Activated CD8-positive, alpha-beta T cell treated with anti-CD3 and anti-CD28 coated beads for 36 hours (primary cell): ENCODE measurements at regions not wholly inside any gene's neighbourhood (a gene's known extent, or its start where the extent isn't known, plus 50 kb on each side); places are given as distances from the start of the nearest gene placed in this dataset.

Experiments
- ATAC-seq: fragments of 200-7000 bp; cut with Tn5 transposase; one replicate; pipeline ENCODE4 v1.10.0; 2021; ENCODE audit warnings: mild to moderate bottlenecking, moderate library complexity
- CTCF ChIA-PET: fragments of 350-600 bp; sonication (Branson Sonifier 250); formaldehyde crosslinking; loops from one replicate; lab custom pipeline; 2021; ENCODE audit warnings: antibody characterized with exemption; lab: Charles Lee
- POLR2A ChIA-PET: fragments of 350-600 bp; sonication (Branson Sonifier 250); formaldehyde crosslinking; loops from one replicate; lab custom pipeline; 2021; ENCODE audit warnings: antibody characterized with exemption; lab: Charles Lee
- DNase-seq: peaks from one replicate; pipeline ENCODE4 v3.0.0-alpha.2; 2020
- H3K27ac Mint-ChIP-seq: one replicate; pipeline ENCODE4 v1.8.0; 2021; ENCODE audit warnings: mild to moderate bottlenecking, mixed read lengths
- H3K27me3 Mint-ChIP-seq: one replicate; pipeline ENCODE4 v1.8.0; 2021; ENCODE audit warnings: mixed read lengths
- H3K36me3 Mint-ChIP-seq: one replicate; pipeline ENCODE4 v1.8.0; 2021; ENCODE audit warnings: low read depth, mixed read lengths
- H3K4me1 Mint-ChIP-seq: one replicate; pipeline ENCODE4 v1.8.0; 2021; ENCODE audit warnings: low read depth, mixed read lengths
- H3K4me3 Mint-ChIP-seq: one replicate; pipeline ENCODE4 v1.8.0; 2021; ENCODE audit warnings: mild to moderate bottlenecking, moderate library complexity, mixed read lengths
- H3K9me3 Mint-ChIP-seq: one replicate; pipeline ENCODE4 v1.8.0; 2021; ENCODE audit warnings: mixed read lengths
- intact Hi-C: fragments of 100-400 bp; cut with micrococcal nuclease; formaldehyde crosslinking; loops from one replicate; pipeline ENCODE4 v1.10.0; 2022
- TF ChIP-seq, protein P1 (sequence below): fragments of 200-600 bp; IDR thresholded peaks from one replicate; pipeline ENCODE4 v1.8.0; 2022; ENCODE audit warnings: antibody characterized with exemption, mild to moderate bottlenecking

DNA sequence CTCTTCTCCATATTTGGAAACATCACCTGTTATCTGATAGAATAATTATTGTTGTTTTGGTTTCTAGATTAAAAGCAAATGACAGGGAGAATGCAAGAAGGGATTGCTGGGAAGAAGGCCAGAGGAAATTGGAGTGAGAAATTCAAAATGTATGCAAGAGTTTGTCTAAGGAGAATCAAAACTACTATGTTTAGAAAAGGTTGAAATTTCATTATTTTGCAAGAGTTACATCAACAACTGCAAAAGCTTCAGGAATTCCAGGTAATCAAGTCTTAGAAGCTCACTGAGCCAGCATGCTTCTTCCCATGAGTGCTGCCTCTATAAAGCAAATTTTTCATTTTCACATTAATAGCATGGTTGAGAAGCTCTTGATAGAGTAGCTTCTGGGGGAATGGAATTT lies 177.2 kb upstream of the GBE1 start:
- H3K4me1 Mint-ChIP-seq: no peaks in the 10 kb centered on the region
- POLR2A ChIA-PET: no interaction called here
- TF ChIP-seq, protein P1, sequence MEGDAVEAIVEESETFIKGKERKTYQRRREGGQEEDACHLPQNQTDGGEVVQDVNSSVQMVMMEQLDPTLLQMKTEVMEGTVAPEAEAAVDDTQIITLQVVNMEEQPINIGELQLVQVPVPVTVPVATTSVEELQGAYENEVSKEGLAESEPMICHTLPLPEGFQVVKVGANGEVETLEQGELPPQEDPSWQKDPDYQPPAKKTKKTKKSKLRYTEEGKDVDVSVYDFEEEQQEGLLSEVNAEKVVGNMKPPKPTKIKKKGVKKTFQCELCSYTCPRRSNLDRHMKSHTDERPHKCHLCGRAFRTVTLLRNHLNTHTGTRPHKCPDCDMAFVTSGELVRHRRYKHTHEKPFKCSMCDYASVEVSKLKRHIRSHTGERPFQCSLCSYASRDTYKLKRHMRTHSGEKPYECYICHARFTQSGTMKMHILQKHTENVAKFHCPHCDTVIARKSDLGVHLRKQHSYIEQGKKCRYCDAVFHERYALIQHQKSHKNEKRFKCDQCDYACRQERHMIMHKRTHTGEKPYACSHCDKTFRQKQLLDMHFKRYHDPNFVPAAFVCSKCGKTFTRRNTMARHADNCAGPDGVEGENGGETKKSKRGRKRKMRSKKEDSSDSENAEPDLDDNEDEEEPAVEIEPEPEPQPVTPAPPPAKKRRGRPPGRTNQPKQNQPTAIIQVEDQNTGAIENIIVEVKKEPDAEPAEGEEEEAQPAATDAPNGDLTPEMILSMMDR: no peak

DNA sequence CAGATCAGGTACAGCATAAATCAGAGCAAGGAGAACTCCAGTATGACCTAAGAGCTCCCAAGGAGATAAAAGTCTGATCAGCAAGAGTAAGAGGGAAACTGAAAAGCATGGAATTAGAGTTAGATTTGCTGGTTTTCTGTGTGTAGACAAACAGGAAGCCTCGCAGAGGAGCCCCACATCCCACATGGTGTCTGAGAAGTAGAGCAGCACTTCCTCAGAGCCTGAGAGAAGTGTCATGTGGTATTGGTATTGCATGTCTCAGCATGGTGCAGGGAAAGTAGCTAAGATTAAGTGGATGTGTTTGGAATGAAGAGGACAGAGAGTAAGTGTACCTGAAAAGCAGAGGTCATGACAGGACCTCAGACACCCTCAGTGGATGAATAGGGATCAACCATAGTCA lies 175.4 kb upstream of the GBE1 start:
- H3K4me3 Mint-ChIP-seq: no peak overlapping the region
- TF ChIP-seq, protein P1: no peak
- H3K27me3 Mint-ChIP-seq: no peaks in the 10 kb centered on the region
- no peaks in the 10 kb centered on the region for H3K36me3 Mint-ChIP-seq
- ATAC-seq (no peak), DNase-seq (no peak)
- H3K4me1 Mint-ChIP-seq: no peaks in the 10 kb centered on the region
- no peaks in the 10 kb centered on the region for H3K9me3 Mint-ChIP-seq
- POLR2A ChIA-PET: no interaction called here
- intact Hi-C loops: no loop called here
- H3K27ac Mint-ChIP-seq: no peak overlapping the region
- CTCF ChIA-PET: interaction anchor here (3.0 kb wide), 1 partner anchor 26 kb away, joined by 13 read pairs; no protein-coding TSS in a partner anchor

More for the DNA sequence above, 177.2 kb upstream of the GBE1 start:
- Mint-ChIP-seq H3K27ac (no peak overlapping the region), H3K27me3 (no peaks in the 10 kb centered on the region), H3K4me3 (no peak overlapping the region), H3K36me3 (peaks cover 1% of the 10 kb centered on the region), H3K9me3 (peaks cover 3% of the 10 kb centered on the region)
- DNase-seq: no peak
- intact Hi-C loops: no loop called here
- CTCF ChIA-PET: interaction anchor here (3.0 kb wide), 1 partner anchor 28 kb away, joined by 13 read pairs; no protein-coding TSS in a partner anchor
- ATAC-seq: no peak

DNA sequence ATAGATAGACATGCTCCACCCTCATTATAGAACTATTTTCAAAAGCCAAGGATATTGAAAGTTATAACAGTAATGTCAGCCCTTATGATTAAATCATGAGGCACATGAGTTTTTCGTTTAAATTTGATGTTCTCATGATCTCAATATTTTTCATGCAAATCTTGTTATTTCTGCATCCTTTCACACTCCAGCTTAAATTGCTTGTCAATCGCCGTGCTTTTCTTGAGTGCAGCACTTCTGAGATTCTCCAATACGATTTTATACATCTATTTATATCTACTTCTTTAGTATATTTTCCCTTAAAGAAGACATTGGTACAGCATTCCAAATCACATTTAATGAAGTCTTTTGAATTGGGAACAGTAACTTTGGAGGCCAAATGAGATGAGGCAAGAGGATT lies 171.2 kb upstream of the GBE1 start:
- ChIA-PET CTCF (interaction anchor here (0.9 kb wide), 1 partner anchor 17 kb away, joined by 3 read pairs; no protein-coding TSS in a partner anchor), POLR2A (no interaction called here)

DNA sequence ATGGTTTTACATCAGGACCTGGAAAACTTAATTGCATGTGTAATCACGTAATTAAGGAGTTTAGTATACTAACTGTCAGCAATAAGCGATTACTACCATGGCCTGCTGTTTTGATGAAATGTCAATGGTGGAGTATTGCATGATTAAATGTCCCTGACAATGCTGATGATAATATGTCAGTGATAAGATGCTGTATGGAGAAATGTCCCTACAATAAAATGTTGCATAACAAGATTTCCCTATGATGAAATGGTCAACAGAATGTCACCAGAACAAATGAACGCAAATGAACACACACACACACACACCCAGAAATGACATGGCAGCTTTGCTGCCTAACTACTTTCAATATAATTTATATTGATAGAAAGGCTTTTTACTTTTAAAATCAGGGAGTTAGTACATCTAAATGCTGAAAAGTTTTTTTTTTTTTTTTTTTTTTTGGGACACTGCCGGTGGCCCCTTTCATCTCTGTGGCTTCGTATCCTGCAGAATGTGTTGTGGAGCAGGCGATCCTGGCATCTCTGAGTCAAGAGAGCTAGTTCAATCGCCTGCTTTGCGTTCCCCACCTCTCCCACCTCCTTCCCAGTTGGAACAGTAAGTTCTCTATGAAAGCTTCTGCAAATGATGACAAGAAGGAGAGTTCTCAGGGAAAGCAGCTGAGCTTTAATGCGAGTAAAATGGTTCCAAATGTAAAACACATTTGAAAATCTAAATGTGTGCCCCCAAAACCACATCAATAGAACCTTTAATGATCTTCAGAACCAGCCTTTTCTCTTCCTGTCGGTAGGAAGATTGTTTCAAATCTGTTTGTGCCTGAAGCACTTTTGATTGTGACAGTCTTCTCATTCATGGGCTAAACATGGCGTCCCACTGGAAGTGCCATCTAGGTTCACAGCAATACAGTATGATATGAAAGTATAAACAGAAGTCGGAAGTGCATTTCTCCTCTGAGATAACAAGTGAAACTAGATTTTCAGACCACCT lies 170.1 kb upstream of the GBE1 start:
- ATAC-seq (no peak), DNase-seq (no peak)
- TF ChIP-seq, protein P1: no peak
- ChIA-PET CTCF (interaction anchor here (0.9 kb wide), 1 partner anchor 16 kb away, joined by 3 read pairs; no protein-coding TSS in a partner anchor), POLR2A (no interaction called here)
- H3K4me3 Mint-ChIP-seq: no peak overlapping the region
- H3K9me3 Mint-ChIP-seq: no peaks in the 10 kb centered on the region
- no peak overlapping the region for H3K27ac Mint-ChIP-seq
- no peaks in the 10 kb centered on the region for H3K27me3 Mint-ChIP-seq
- no peaks in the 10 kb centered on the region for H3K4me1 Mint-ChIP-seq
- no peaks in the 10 kb centered on the region for H3K36me3 Mint-ChIP-seq
- intact Hi-C loops: no loop called here

More for the DNA sequence above, 171.2 kb upstream of the GBE1 start:
- DNase-seq: no peak
- no peak overlapping the region for H3K27ac Mint-ChIP-seq
- ATAC-seq: no peak
- H3K4me3 Mint-ChIP-seq: no peak overlapping the region
- no peaks in the 10 kb centered on the region for H3K36me3 Mint-ChIP-seq
- H3K4me1 Mint-ChIP-seq: no peaks in the 10 kb centered on the region
- no peaks in the 10 kb centered on the region for H3K27me3 Mint-ChIP-seq
- TF ChIP-seq, protein P1: no peak
- no peaks in the 10 kb centered on the region for H3K9me3 Mint-ChIP-seq
- intact Hi-C loops: no loop called here

DNA sequence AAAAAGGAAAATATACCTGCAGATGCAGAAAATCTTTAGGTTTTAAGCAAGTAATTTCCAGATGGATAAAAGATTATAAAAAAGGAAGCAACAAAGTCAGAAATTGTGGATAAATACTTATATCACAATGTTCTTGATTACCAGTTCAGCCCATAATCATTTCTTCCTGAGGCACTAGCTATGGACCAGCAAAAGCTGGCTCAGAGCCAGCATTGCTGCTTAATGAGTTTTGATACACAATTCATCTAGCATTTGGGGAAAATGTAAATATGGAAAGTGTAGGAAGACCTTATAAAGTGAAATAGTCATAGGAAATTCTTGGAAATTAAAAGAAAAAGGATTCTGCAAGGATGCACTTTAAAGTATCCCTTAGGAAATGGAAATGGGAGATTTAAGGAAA lies 168.3 kb upstream of the GBE1 start:
- Mint-ChIP-seq H3K36me3 (no peaks in the 10 kb centered on the region), H3K4me1 (no peaks in the 10 kb centered on the region), H3K9me3 (no peaks in the 10 kb centered on the region), H3K4me3 (no peak overlapping the region), H3K27ac (no peak overlapping the region), H3K27me3 (peaks cover 1% of the 10 kb centered on the region)
- ChIA-PET CTCF (no interaction called here), POLR2A (no interaction called here)
- intact Hi-C loops: no loop called here
- TF ChIP-seq, protein P1: no peak
- no peak for DNase-seq
- ATAC-seq: no peak
